CD14-positive monocyte (primary cell): ENCODE measurements at regions not wholly inside any gene's neighbourhood (a gene's known extent, or its start where the extent isn't known, plus 50 kb on each side); places are given as distances from the start of the nearest gene placed in this dataset.

Experiments
- DNase-seq, 3 donors: peaks; one replicate each; pipeline ENCODE4 v3.0.0-alpha.2; 2011 to 2022
- H2AFZ ChIP-seq: 2 replicates; pipeline ENCODE4 v1.6.0; 2012; ENCODE audit warnings: mild to moderate bottlenecking, low read depth, low read length, inconsistent platforms; ENCODE audit not compliant: insufficient read depth, poor library complexity, severe bottlenecking
- H3K27ac ChIP-seq, 2 donors: 1 replicate in 1 of 2; 2 replicates in 1 of 2; pipeline ENCODE4 v1.5.1; 2012 to 2013; ENCODE audit warnings: low read length in 2 of 2, control low read depth in 1 of 2, inconsistent platforms in 1 of 2, low read depth in 1 of 2, mild to moderate bottlenecking in 1 of 2
- H3K27me3 ChIP-seq, 2 donors: one replicate each; pipeline versions ENCODE4 v1.6.0 to v1.6.1; 2011 to 2013; ENCODE audit warnings: low read length in 2 of 2; ENCODE audit not compliant: control insufficient read depth in 2 of 2, insufficient read depth in 2 of 2
- H3K36me3 ChIP-seq, 2 donors: replicated peaks in 1 of 2; 1 replicate in 1 of 2; 2 replicates in 1 of 2; pipeline versions ENCODE4 v1.5.1 to v1.6.1; 2012 to 2013; ENCODE audit warnings: low read length in 2 of 2, control low read depth in 1 of 2, inconsistent platforms in 1 of 2, mild to moderate bottlenecking in 1 of 2; ENCODE audit not compliant: insufficient read depth in 2 of 2, control insufficient read depth in 1 of 2
- H3K4me1 ChIP-seq, 2 donors: 1 replicate in 1 of 2; 2 replicates in 1 of 2; pipeline versions ENCODE4 v1.5.1 to v1.6.1; 2012 to 2013; ENCODE audit warnings: low read length in 2 of 2, control low read depth in 1 of 2, inconsistent platforms in 1 of 2, mild to moderate bottlenecking in 1 of 2, moderate library complexity in 1 of 2; ENCODE audit not compliant: insufficient read depth in 2 of 2, control insufficient read depth in 1 of 2
- H3K4me2 ChIP-seq: replicated peaks from 2 replicates; pipeline ENCODE3; 2012; ENCODE audit warnings: low read length, moderate library complexity, mild to moderate bottlenecking; ENCODE audit not compliant: poor library complexity, severe bottlenecking; ENCODE audit errors: extremely low read depth
- H3K4me3 ChIP-seq, 3 experiments: fragments of 200-600 bp in 1 of 3; sonication (generic) in 1 of 3; replicated peaks in 1 of 3; 1 replicate in 2 of 3; 2 replicates in 1 of 3; pipeline ENCODE4 v1.5.1; 2011 to 2013; ENCODE audit warnings: low read length in 3 of 3, mild to moderate bottlenecking in 3 of 3, control low read depth in 2 of 3, low read depth in 2 of 3, inconsistent platforms in 1 of 3, moderate library complexity in 1 of 3
- H3K79me2 ChIP-seq: 2 replicates; pipeline ENCODE4 v1.6.0; 2012; ENCODE audit warnings: mild to moderate bottlenecking, control low read depth, inconsistent platforms, low read length, moderate library complexity; ENCODE audit not compliant: insufficient read depth
- H3K9ac ChIP-seq: 2 replicates; pipeline ENCODE4 v1.6.0; 2017; ENCODE audit warnings: low read length, mild to moderate bottlenecking; ENCODE audit not compliant: insufficient read depth, poor library complexity, severe bottlenecking
- H3K9me3 ChIP-seq, 2 donors: replicated peaks in 1 of 2; 1 replicate in 1 of 2; 2 replicates in 1 of 2; pipeline versions ENCODE4 v1.5.1 to v1.6.1; 2012 to 2013; ENCODE audit warnings: low read length in 2 of 2, control low read depth in 1 of 2; ENCODE audit not compliant: control insufficient read depth in 1 of 2, insufficient read depth in 1 of 2
- H4K20me1 ChIP-seq: 2 replicates; pipeline ENCODE4 v1.6.0; 2012; ENCODE audit warnings: mild to moderate bottlenecking, low read length, control low read depth, moderate library complexity; ENCODE audit not compliant: insufficient read depth
- H3K27ac Mint-ChIP-seq, 7 donors: one replicate each; pipeline ENCODE4 v1.8.0; 2020; ENCODE audit warnings: mild to moderate bottlenecking in 7 of 7, mixed read lengths in 7 of 7, moderate library complexity in 6 of 7, inconsistent platforms in 2 of 7
- H3K27me3 Mint-ChIP-seq, 3 donors: one replicate each; pipeline ENCODE4 v1.8.0; 2021 to 2022; ENCODE audit warnings: low read depth in 3 of 3, mild to moderate bottlenecking in 3 of 3, mixed read lengths in 3 of 3, moderate library complexity in 3 of 3, inconsistent platforms in 1 of 3
- H3K36me3 Mint-ChIP-seq, 2 donors: one replicate each; pipeline ENCODE4 v1.8.0; 2020; ENCODE audit warnings: mixed read lengths in 2 of 2, inconsistent platforms in 1 of 2, mild to moderate bottlenecking in 1 of 2
- H3K4me1 Mint-ChIP-seq: one replicate; pipeline ENCODE4 v1.8.0; 2020; ENCODE audit warnings: mild to moderate bottlenecking, mixed read lengths
- H3K4me3 Mint-ChIP-seq, 2 donors: one replicate each; pipeline ENCODE4 v1.8.0; 2020; ENCODE audit warnings: mild to moderate bottlenecking in 2 of 2, mixed read lengths in 2 of 2, moderate library complexity in 1 of 2
- H3K9me3 Mint-ChIP-seq, 7 donors: one replicate each; pipeline ENCODE4 v1.8.0; 2020 to 2022; ENCODE audit warnings: mixed read lengths in 7 of 7, mild to moderate bottlenecking in 6 of 7, moderate library complexity in 6 of 7, inconsistent platforms in 2 of 7
- CTCF ChIP-seq: fragments of 200-600 bp; IDR thresholded peaks from one replicate; pipeline ENCODE4 v1.8.0; 2022; ENCODE audit warnings: antibody characterized with exemption, mild to moderate bottlenecking
- WGBS: methylation state at CpG from one replicate; pipeline ENCODE4 v1.1.5; 2013; ENCODE audit warnings: missing lambda C conversion rate; ENCODE audit not compliant: insufficient coverage; 5-methylcytosine and 5-hydroxymethylcytosine counted together
- intact Hi-C, 2 donors: fragments of 100-400 bp; cut with micrococcal nuclease; formaldehyde crosslinking; loops; one replicate each; pipeline versions ENCODE4 v1.15.0 to v1.15.1; 2023

GRCh38 chr1:199597152-199597551 is 430.4 kb upstream of the NR5A2 start:
- Mint-ChIP-seq H3K4me3 (no peak overlapping the region), H3K36me3 (no peaks in the 10 kb centered on the region), H3K27ac (no peak overlapping the region), H3K4me1 (no peaks in the 10 kb centered on the region), H3K9me3 (peaks cover 2 to 11% (median 4%) of the 10 kb centered on the region in 7 donors), H3K27me3 (peaks cover 0 to 1% (median 0%) of the 10 kb centered on the region in 3 donors)
- Histone ChIP-seq H2AFZ (no peak overlapping the region), H3K9me3 (peaks cover 0 to 12% of the 10 kb centered on the region in 2 donors), H3K27ac (no peak overlapping the region), H3K27me3 (no peaks in the 10 kb centered on the region), H3K4me1 (no peaks in the 10 kb centered on the region), H3K36me3 (no peaks in the 10 kb centered on the region), H3K4me2 (no peak overlapping the region), H3K4me3 (no peak overlapping the region), H4K20me1 (no peaks in the 10 kb centered on the region), H3K79me2 (no peaks in the 10 kb centered on the region), H3K9ac (no peak overlapping the region)
- intact Hi-C loops, result no loop called here
- no peak for DNase-seq
- WGBS, result no CpG with 5 or more reads among the region's 3 CpGs
- no peak for TF ChIP-seq CTCF

- Mint-ChIP-seq H3K27ac (no peak overlapping the region), H3K4me3 (no peak overlapping the region), H3K36me3 (no peaks in the 10 kb centered on the region), H3K9me3 (peaks cover 0 to 4% (median 0%) of the 10 kb centered on the region in 7 donors), H3K4me1 (peaks cover 5% of the 10 kb centered on the region), H3K27me3 (peaks cover 0 to 2% (median 0%) of the 10 kb centered on the region in 3 donors)
- H3K9ac ChIP-seq, result no peak overlapping the region
- no peak for DNase-seq
- intact Hi-C loops, result no loop called here
- no peaks in the 10 kb centered on the region for H3K9me3 ChIP-seq
- H2AFZ ChIP-seq, result no peak overlapping the region
- H3K79me2 ChIP-seq, result no peaks in the 10 kb centered on the region
- peaks cover 5 to 6% of the 10 kb centered on the region in 2 donors for H3K4me1 ChIP-seq
- no peaks in the 10 kb centered on the region for H4K20me1 ChIP-seq
- H3K4me2 ChIP-seq, result no peak overlapping the region
- no peaks in the 10 kb centered on the region for H3K27me3 ChIP-seq
- no peak overlapping the region for H3K4me3 ChIP-seq
- 100% methylated on average over 3 of the region's 4 CpGs for WGBS
- no peak overlapping the region for H3K27ac ChIP-seq
- no peak for TF ChIP-seq CTCF
- no peaks in the 10 kb centered on the region for H3K36me3 ChIP-seq
Observed at GRCh38 chr1:199608414-199608813, 419.1 kb upstream of the NR5A2 start.
